ENCODE measurements at regions not wholly inside any gene's neighbourhood (a gene's known extent, or its start where the extent isn't known, plus 50 kb on each side); places are given as distances from the start of the nearest gene placed in this dataset.
"Not testable (repeated sequence)": the region's sequence is repeated elsewhere in the genome, so short reads cannot be mapped to it uniquely, and the experiment has no call there.

DNA sequence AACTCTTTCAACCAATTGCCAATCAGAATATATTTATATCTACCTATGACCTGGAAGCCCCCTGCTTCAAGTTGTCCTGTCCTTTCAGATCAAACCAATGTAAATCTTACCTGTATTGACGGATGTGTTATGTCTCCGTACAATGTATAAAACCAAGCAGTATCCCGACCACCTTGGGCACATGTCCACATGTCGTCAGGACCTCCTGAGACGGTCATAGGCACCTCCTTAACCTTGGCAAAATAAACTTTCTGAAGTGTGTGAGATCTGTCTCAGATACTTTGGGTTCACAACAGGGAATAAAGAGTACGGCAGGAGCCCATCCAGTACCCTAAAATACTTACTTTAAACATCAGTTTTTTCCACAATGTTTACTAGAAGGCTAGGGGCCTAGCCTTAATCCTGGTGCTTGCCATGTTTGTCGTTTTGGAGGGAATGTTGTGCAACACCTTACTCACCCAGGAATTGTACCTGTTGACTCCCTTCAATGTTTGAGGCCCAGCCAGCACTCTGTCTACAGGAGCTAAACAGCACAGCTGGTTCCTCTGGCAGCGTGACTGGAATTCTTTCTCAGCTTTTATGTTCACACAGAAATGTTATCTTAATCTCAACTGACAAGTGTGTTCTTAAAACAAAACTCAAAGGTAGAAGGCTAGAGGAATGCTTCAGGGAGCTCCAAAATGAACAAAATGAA is 90.8 kb upstream of the USP25 start:
- TF ChIP-seq CTCF (IDR thresholded peaks at IDR 0.05; ENCODE audit: insufficient read depth, missing control alignments): no peak
- FAIRE-seq (no peak), DNase-seq (ENCODE audit: insufficient read length, low spot score) (no peak)

GRCh38 chr21:15640113-15640512 is 89.7 kb upstream of the USP25 start:
- DNase-seq (ENCODE audit: insufficient read length, low spot score); FAIRE-seq: not testable (repeated sequence)

DNA sequence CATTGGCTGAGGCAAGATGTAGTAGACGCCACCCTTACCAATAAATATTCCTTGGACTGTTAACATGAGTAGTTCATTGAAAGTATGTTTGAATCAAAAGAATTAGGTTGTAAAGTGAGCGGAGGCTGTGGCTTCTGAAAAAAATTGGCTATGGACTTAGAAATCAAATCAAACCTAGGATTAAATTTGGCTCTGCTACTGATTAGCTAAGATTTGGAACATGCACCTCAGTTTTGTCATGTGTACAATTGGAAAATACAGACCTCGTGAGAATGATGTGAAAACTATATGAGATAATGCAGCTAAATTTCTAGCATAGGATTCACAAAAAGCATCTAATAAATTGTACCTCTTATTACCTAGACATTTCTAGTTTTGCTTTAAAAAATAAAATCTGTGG is 85.3 kb upstream of the USP25 start:
- no peak for DNase-seq (ENCODE audit: insufficient read length, low spot score)
- TF ChIP-seq CTCF (IDR thresholded peaks at IDR 0.05; ENCODE audit: insufficient read depth, missing control alignments): no peak
- no peak for FAIRE-seq

- FAIRE-seq: no peak
- DNase-seq (ENCODE audit: insufficient read length, low spot score): no peak
These were observed 84.0 kb upstream of the USP25 start for GRCh38 chr21:15645830-15646229.

DNA sequence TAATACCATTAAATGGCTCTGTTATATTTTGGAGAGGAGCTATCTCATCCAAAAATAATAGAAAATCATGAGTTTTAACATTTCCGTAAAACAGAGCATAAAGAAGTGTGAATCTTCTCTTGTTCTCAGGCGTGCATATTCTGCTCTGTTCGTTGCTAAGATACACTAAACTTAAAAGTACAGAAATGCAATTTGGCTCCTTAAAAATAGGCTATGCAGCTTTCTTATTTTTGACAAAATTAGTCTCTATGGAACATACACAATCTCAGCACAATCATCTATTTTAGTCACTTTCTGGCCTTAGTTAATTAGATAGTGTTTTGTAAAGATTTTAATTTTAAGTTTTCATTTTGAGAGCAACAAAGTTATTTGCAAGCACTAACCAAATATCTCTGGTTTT is 79.0 kb upstream of the USP25 start:
- FAIRE-seq (no peak), DNase-seq (ENCODE audit: insufficient read length, low spot score) (no peak)
- TF ChIP-seq CTCF (IDR thresholded peaks at IDR 0.05; ENCODE audit: insufficient read depth, missing control alignments): no peak

More at GRCh38 chr21:15645830-15646229, 84.0 kb upstream of the USP25 start:
- TF ChIP-seq CTCF (IDR thresholded peaks at IDR 0.05; ENCODE audit: insufficient read depth, missing control alignments): no peak

DNA sequence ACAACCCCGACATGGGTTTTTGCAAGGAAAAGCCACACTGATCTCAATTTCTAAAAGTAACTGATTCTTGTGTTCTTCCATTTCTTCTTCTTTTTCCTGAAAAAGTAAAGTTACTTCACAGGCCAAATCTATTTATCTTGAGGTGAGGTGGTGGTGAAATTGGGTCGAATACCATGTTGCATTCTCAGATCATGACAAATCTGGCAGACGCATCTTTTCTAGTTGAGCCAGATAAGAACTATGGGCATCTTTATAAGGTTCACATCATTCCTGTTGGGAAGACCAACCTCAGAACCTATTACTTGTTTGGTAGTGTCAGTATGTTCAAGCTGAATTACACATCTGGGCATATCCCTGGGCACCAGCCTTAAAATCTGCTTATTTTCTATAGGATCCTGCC is 78.6 kb upstream of the USP25 start:
- FAIRE-seq: no peak
- TF ChIP-seq CTCF (IDR thresholded peaks at IDR 0.05; ENCODE audit: insufficient read depth, missing control alignments): no peak

DNA sequence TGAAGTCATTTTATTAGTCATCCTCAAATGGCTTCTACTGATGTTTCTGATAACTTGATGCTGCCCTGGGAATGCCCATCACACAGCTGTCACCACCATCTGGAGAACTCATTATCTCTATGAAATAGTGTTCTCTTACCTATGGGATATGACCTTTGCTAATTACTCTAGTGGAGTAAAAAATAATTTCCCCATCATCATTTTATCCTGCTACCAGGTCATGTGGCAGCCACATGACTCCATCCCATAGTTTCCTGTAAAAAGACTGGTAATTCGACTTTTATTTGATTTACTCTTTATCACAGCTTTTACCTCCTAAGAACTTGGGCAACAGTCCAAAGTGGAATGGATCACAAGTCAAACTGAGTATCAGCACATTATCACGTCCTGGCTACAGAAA is 76.1 kb upstream of the USP25 start:
- TF ChIP-seq CTCF (IDR thresholded peaks at IDR 0.05; ENCODE audit: insufficient read depth, missing control alignments): no peak
- DNase-seq (ENCODE audit: insufficient read length, low spot score) (no peak), FAIRE-seq (no peak)

More for the DNA sequence above, 78.6 kb upstream of the USP25 start:
- no peak for DNase-seq (ENCODE audit: insufficient read length, low spot score)

GRCh38 chr21:15654171-15654570 is 75.6 kb upstream of the USP25 start:
- DNase-seq (ENCODE audit: insufficient read length, low spot score) (no peak), FAIRE-seq (no peak)
- TF ChIP-seq CTCF (IDR thresholded peaks at IDR 0.05; ENCODE audit: insufficient read depth, missing control alignments): no peak

Measured in D721Med (cell line).